ENCODE measurements at regions not wholly inside any gene's neighbourhood (a gene's known extent, or its start where the extent isn't known, plus 50 kb on each side); places are given as distances from the start of the nearest gene placed in this dataset.

GRCh38 chr10:112000466-112000865 is 183.1 kb downstream of the GPAM start:
- Histone ChIP-seq H3K27ac (no peak overlapping the region), H3K9me3 (no peaks in the 10 kb centered on the region), H3K36me3 (no peaks in the 10 kb centered on the region), H3K4me1 (no peaks in the 10 kb centered on the region), H3K27me3 (no peaks in the 10 kb centered on the region), H3K4me3 (no peak overlapping the region)
- peak; percentile 78 for DNase-seq
- TF ChIP-seq POLR2AphosphoS5 (IDR thresholded peaks at IDR 0.05): peak in 1 of 4 donors; percentile 55
- no peak for TF ChIP-seq POLR2A (IDR thresholded peaks at IDR 0.05)
- WGBS, 2 donors: 63 to 80% methylated on average over 2 of the region's 2 CpGs
- intact Hi-C loops (cut with DNase I): no loop called here

- intact Hi-C loops (cut with DNase I): no loop called here
- 43 to 60% methylated on average over 3 of the region's 3 CpGs for WGBS, 2 donors
- Histone ChIP-seq H3K4me3 (no peak overlapping the region), H3K9me3 (no peaks in the 10 kb centered on the region), H3K27ac (no peak overlapping the region), H3K27me3 (no peaks in the 10 kb centered on the region), H3K4me1 (no peaks in the 10 kb centered on the region), H3K36me3 (no peaks in the 10 kb centered on the region)
- TF ChIP-seq CTCF (IDR thresholded peaks at IDR 0.05): no peak
- no peak for TF ChIP-seq POLR2AphosphoS5 (IDR thresholded peaks at IDR 0.05)
- TF ChIP-seq POLR2A (IDR thresholded peaks at IDR 0.05): no peak
- TF ChIP-seq EP300 (IDR thresholded peaks at IDR 0.05): no peak
- DNase-seq: no peak
Measured at GRCh38 chr10:112002206-112002605, 181.4 kb downstream of the GPAM start.

GRCh38 chr10:112004075-112004474 is 179.5 kb downstream of the GPAM start:
- Histone ChIP-seq H3K4me1 (no peaks in the 10 kb centered on the region), H3K27ac (no peak overlapping the region), H3K9me3 (no peaks in the 10 kb centered on the region), H3K27me3 (no peaks in the 10 kb centered on the region), H3K4me3 (no peak overlapping the region), H3K36me3 (no peaks in the 10 kb centered on the region)
- DNase-seq: no peak
- 77 to 83% methylated on average over 4 of the region's 4 CpGs for WGBS, 2 donors
- TF ChIP-seq POLR2AphosphoS5 (IDR thresholded peaks at IDR 0.05): no peak
- no peak for TF ChIP-seq POLR2A (IDR thresholded peaks at IDR 0.05)
- no peak for TF ChIP-seq CTCF (IDR thresholded peaks at IDR 0.05)
- TF ChIP-seq EP300 (IDR thresholded peaks at IDR 0.05): no peak
- intact Hi-C loops (cut with DNase I): no loop called here

GRCh38 chr10:112005044-112005443 is 178.5 kb downstream of the GPAM start:
- no peak for TF ChIP-seq POLR2AphosphoS5 (IDR thresholded peaks at IDR 0.05)
- TF ChIP-seq POLR2A (IDR thresholded peaks at IDR 0.05): no peak
- TF ChIP-seq CTCF (IDR thresholded peaks at IDR 0.05): no peak
- no peak for TF ChIP-seq EP300 (IDR thresholded peaks at IDR 0.05)
- peak overlapping the region in 1 of 4 donors; percentile 29 for H3K27ac ChIP-seq
- intact Hi-C loops (cut with DNase I): no loop called here
- no peaks in the 10 kb centered on the region for H3K27me3 ChIP-seq
- H3K4me3 ChIP-seq: no peak overlapping the region
- H3K36me3 ChIP-seq: no peaks in the 10 kb centered on the region
- WGBS, 2 donors: 52 to 62% methylated on average over 3 of the region's 3 CpGs
- no peak for DNase-seq
- H3K4me1 ChIP-seq: no peaks in the 10 kb centered on the region
- H3K9me3 ChIP-seq: no peaks in the 10 kb centered on the region

GRCh38 chr10:112006407-112006806 is 177.2 kb downstream of the GPAM start:
- 70 to 98% methylated on average over 2 of the region's 2 CpGs for WGBS, 2 donors

More at GRCh38 chr10:112006407-112006806, 177.2 kb downstream of the GPAM start:
- H3K36me3 ChIP-seq: no peaks in the 10 kb centered on the region
- intact Hi-C loops (cut with DNase I): no loop called here
- no peak overlapping the region for H3K4me3 ChIP-seq
- no peaks in the 10 kb centered on the region for H3K9me3 ChIP-seq
- DNase-seq: no peak
- no peak overlapping the region for H3K27ac ChIP-seq
- TF ChIP-seq CTCF (IDR thresholded peaks at IDR 0.05) (no peak), POLR2A (IDR thresholded peaks at IDR 0.05) (no peak), EP300 (IDR thresholded peaks at IDR 0.05) (no peak), POLR2AphosphoS5 (IDR thresholded peaks at IDR 0.05) (no peak)
- H3K27me3 ChIP-seq: no peaks in the 10 kb centered on the region
- no peaks in the 10 kb centered on the region for H3K4me1 ChIP-seq

Data from sigmoid colon (tissue), 6 donors.